ENCODE measurements at regions not wholly inside any gene's neighbourhood (a gene's known extent, or its start where the extent isn't known, plus 50 kb on each side); places are given as distances from the start of the nearest gene placed in this dataset.

- H3K36me3 ChIP-seq (ENCODE audit: control insufficient read depth, insufficient read depth, low read length): no peaks in the 10 kb centered on the region
- no peaks in the 10 kb centered on the region for H3K4me1 ChIP-seq (ENCODE audit: control insufficient read depth, insufficient read depth, low read length, poor library complexity, severe bottlenecking)
- no peaks in the 10 kb centered on the region for H3K9me3 ChIP-seq (ENCODE audit: control insufficient read depth, low read length)
- H3K27ac ChIP-seq (ENCODE audit: insufficient read depth, low read length, poor library complexity, severe bottlenecking): no peak overlapping the region
- DNase-seq: no peak
- no peak overlapping the region for H3K4me3 ChIP-seq (ENCODE audit: insufficient read depth, low read depth, low read length, poor library complexity, severe bottlenecking)
- no peaks in the 10 kb centered on the region for H3K27me3 ChIP-seq (replicated peaks; ENCODE audit: control insufficient read depth, insufficient read depth, low read length, poor library complexity, severe bottlenecking)
Measured at GRCh38 chr3:71872256-71872655, 87.3 kb upstream of the PROK2 start.

- H3K27ac ChIP-seq (ENCODE audit: insufficient read depth, low read length, poor library complexity, severe bottlenecking): no peak overlapping the region
- H3K4me3 ChIP-seq (ENCODE audit: insufficient read depth, low read depth, low read length, poor library complexity, severe bottlenecking): no peak overlapping the region
- no peaks in the 10 kb centered on the region for H3K36me3 ChIP-seq (ENCODE audit: control insufficient read depth, insufficient read depth, low read length)
- no peaks in the 10 kb centered on the region for H3K27me3 ChIP-seq (replicated peaks; ENCODE audit: control insufficient read depth, insufficient read depth, low read length, poor library complexity, severe bottlenecking)
- no peak for DNase-seq
- no peaks in the 10 kb centered on the region for H3K4me1 ChIP-seq (ENCODE audit: control insufficient read depth, insufficient read depth, low read length, poor library complexity, severe bottlenecking)
- H3K9me3 ChIP-seq (ENCODE audit: control insufficient read depth, low read length): no peaks in the 10 kb centered on the region
Measured at GRCh38 chr3:71870966-71871512, 86.1 kb upstream of the PROK2 start.

GRCh38 chr3:71868876-71869275 is 83.9 kb upstream of the PROK2 start:
- no peaks in the 10 kb centered on the region for H3K36me3 ChIP-seq (ENCODE audit: control insufficient read depth, insufficient read depth, low read length)
- DNase-seq: no peak
- no peaks in the 10 kb centered on the region for H3K9me3 ChIP-seq (ENCODE audit: control insufficient read depth, low read length)
- no peaks in the 10 kb centered on the region for H3K27me3 ChIP-seq (replicated peaks; ENCODE audit: control insufficient read depth, insufficient read depth, low read length, poor library complexity, severe bottlenecking)
- no peaks in the 10 kb centered on the region for H3K4me1 ChIP-seq (ENCODE audit: control insufficient read depth, insufficient read depth, low read length, poor library complexity, severe bottlenecking)
- H3K27ac ChIP-seq (ENCODE audit: insufficient read depth, low read length, poor library complexity, severe bottlenecking): no peak overlapping the region
- H3K4me3 ChIP-seq (ENCODE audit: insufficient read depth, low read depth, low read length, poor library complexity, severe bottlenecking): no peak overlapping the region

- DNase-seq: no peak
- H3K4me3 ChIP-seq (ENCODE audit: insufficient read depth, low read depth, low read length, poor library complexity, severe bottlenecking): no peak overlapping the region
- H3K27ac ChIP-seq (ENCODE audit: insufficient read depth, low read length, poor library complexity, severe bottlenecking): no peak overlapping the region
- no peaks in the 10 kb centered on the region for H3K36me3 ChIP-seq (ENCODE audit: control insufficient read depth, insufficient read depth, low read length)
- H3K9me3 ChIP-seq (ENCODE audit: control insufficient read depth, low read length): no peaks in the 10 kb centered on the region
- peaks cover 5% of the 10 kb centered on the region for H3K27me3 ChIP-seq (replicated peaks; ENCODE audit: control insufficient read depth, insufficient read depth, low read length, poor library complexity, severe bottlenecking)
- H3K4me1 ChIP-seq (ENCODE audit: control insufficient read depth, insufficient read depth, low read length, poor library complexity, severe bottlenecking): no peaks in the 10 kb centered on the region
Measured at GRCh38 chr3:71865727-71866126, 80.8 kb upstream of the PROK2 start.

DNA sequence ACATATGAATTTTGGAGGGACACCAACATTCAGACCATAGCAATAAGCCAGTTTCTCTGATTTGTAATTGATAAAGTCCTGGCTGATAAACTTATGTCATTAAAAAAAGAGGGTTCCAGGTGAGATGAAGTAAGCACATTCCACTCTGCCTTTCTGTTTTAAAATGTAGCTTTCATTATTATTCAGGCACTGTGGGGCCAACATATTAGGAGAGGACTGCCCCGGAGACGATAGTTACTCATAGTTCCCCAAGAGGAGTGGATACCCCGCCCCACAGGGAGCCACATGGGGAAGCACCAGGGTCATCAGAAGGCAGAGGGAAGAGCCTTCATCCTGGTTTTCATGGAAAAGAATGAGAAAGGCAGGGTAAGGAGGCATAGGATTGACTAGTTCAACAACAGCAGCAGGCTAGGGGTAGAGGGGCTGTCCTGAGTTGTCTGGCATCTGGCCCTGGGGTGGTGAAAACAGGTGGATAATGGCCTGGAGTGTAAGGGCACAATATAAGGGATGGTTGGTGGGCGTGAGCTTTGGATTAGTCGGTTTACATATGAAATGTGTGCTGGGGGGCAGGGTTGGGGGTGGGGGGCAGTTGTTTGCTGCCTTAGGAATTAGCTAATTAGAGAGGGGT is 78.7 kb upstream of the PROK2 start:
- H3K4me3 ChIP-seq (ENCODE audit: insufficient read depth, low read depth, low read length, poor library complexity, severe bottlenecking): no peak overlapping the region
- no peaks in the 10 kb centered on the region for H3K9me3 ChIP-seq (ENCODE audit: control insufficient read depth, low read length)
- H3K27ac ChIP-seq (ENCODE audit: insufficient read depth, low read length, poor library complexity, severe bottlenecking): no peak overlapping the region
- DNase-seq: no peak
- H3K36me3 ChIP-seq (ENCODE audit: control insufficient read depth, insufficient read depth, low read length): no peaks in the 10 kb centered on the region
- peaks cover 6% of the 10 kb centered on the region for H3K27me3 ChIP-seq (replicated peaks; ENCODE audit: control insufficient read depth, insufficient read depth, low read length, poor library complexity, severe bottlenecking)
- no peaks in the 10 kb centered on the region for H3K4me1 ChIP-seq (ENCODE audit: control insufficient read depth, insufficient read depth, low read length, poor library complexity, severe bottlenecking)

DNA sequence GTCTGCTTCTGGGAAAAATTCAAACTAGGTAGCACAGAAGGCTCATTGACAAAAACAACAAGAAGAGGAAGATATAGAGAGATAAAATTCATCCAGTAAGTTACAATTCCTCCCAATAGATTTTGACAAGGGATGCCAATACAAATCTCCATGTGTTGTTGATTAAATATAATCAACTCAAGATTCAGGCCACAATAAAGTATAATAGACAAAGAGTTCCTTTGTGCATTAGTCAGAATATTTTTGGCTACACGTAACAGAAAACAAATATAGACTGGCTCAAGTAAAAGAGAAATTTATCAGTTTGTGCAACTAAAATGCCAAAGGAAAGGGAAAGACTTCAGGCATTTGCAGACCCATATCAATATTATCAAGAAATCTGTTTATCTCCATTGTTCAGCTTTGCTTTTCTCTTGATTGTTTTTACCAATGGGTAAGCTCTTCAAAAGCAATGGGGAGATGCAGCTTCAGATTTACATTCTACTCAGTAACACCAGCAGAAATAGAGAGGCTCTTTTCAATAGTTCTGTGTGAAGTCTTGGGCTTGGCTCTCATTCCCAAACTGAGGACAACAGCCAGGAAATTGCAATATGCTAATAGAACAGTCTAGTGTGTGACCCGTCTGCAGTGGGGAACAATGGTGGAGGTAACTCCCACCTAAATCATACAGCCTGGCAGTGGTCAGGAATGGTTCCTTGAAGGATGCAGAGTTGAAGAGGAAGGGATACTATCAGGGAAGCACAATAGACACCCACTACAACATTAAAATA is 77.6 kb upstream of the PROK2 start:
- no peak overlapping the region for H3K4me3 ChIP-seq (ENCODE audit: insufficient read depth, low read depth, low read length, poor library complexity, severe bottlenecking)
- DNase-seq: no peak
- H3K27me3 ChIP-seq (replicated peaks; ENCODE audit: control insufficient read depth, insufficient read depth, low read length, poor library complexity, severe bottlenecking): peaks cover 6% of the 10 kb centered on the region
- no peaks in the 10 kb centered on the region for H3K9me3 ChIP-seq (ENCODE audit: control insufficient read depth, low read length)
- H3K36me3 ChIP-seq (ENCODE audit: control insufficient read depth, insufficient read depth, low read length): no peaks in the 10 kb centered on the region
- no peaks in the 10 kb centered on the region for H3K4me1 ChIP-seq (ENCODE audit: control insufficient read depth, insufficient read depth, low read length, poor library complexity, severe bottlenecking)
- H3K27ac ChIP-seq (ENCODE audit: insufficient read depth, low read length, poor library complexity, severe bottlenecking): no peak overlapping the region

DNA sequence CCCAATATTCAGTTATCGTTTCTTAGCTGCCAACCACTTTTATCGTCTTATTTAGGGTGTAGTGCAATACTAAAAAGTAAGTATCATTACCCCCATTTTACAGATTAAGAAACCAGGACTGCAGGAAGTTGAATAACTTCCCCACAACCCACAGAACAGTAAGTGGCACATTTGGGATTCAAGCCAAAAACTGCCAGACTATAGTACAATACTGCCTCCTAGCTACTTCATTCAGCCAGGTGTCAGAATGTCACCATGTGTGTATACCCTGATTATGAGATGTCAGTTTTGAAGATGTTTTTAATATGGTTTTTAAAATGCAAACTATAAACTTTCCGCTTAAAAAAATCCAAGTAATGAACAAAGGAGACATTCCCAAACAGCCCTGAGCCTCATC is 74.2 kb upstream of the PROK2 start:
- Histone ChIP-seq H3K9me3 (ENCODE audit: control insufficient read depth, low read length) (no peaks in the 10 kb centered on the region), H3K4me3 (ENCODE audit: insufficient read depth, low read depth, low read length, poor library complexity, severe bottlenecking) (no peak overlapping the region), H3K36me3 (ENCODE audit: control insufficient read depth, insufficient read depth, low read length) (no peaks in the 10 kb centered on the region), H3K27ac (ENCODE audit: insufficient read depth, low read length, poor library complexity, severe bottlenecking) (no peak overlapping the region), H3K27me3 (replicated peaks; ENCODE audit: control insufficient read depth, insufficient read depth, low read length, poor library complexity, severe bottlenecking) (peaks cover 6% of the 10 kb centered on the region), H3K4me1 (ENCODE audit: control insufficient read depth, insufficient read depth, low read length, poor library complexity, severe bottlenecking) (no peaks in the 10 kb centered on the region)
- DNase-seq: peak in 2 of 3 donors; percentile 2 to 6

GRCh38 chr3:71858503-71859122 is 73.7 kb upstream of the PROK2 start:
- H3K4me3 ChIP-seq (ENCODE audit: insufficient read depth, low read depth, low read length, poor library complexity, severe bottlenecking): no peak overlapping the region
- no peak for DNase-seq
- no peaks in the 10 kb centered on the region for H3K36me3 ChIP-seq (ENCODE audit: control insufficient read depth, insufficient read depth, low read length)
- H3K27ac ChIP-seq (ENCODE audit: insufficient read depth, low read length, poor library complexity, severe bottlenecking): no peak overlapping the region
- no peaks in the 10 kb centered on the region for H3K9me3 ChIP-seq (ENCODE audit: control insufficient read depth, low read length)
- peaks cover 6% of the 10 kb centered on the region for H3K27me3 ChIP-seq (replicated peaks; ENCODE audit: control insufficient read depth, insufficient read depth, low read length, poor library complexity, severe bottlenecking)
- no peaks in the 10 kb centered on the region for H3K4me1 ChIP-seq (ENCODE audit: control insufficient read depth, insufficient read depth, low read length, poor library complexity, severe bottlenecking)

DNA sequence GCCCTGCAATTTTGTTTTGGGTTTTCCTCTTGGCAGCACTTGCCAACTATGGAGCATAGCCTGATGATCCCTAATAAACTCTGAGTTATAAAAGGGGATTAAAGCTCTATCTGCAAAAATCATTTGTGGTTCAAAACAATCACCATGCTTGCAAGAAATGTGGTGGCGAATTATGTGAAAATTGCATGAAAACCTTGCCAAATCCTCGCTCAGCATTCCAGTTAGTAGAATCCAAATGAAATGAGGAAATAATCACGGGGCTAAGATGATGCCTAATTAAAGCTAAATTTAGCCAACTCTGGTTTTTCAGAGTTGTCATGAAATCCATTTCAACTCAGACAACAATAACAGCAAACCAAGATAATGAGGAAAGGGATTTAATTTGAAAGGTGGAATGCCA is 73.0 kb upstream of the PROK2 start:
- DNase-seq: no peak
- Histone ChIP-seq H3K4me3 (ENCODE audit: insufficient read depth, low read depth, low read length, poor library complexity, severe bottlenecking) (no peak overlapping the region), H3K27ac (ENCODE audit: insufficient read depth, low read length, poor library complexity, severe bottlenecking) (no peak overlapping the region), H3K4me1 (ENCODE audit: control insufficient read depth, insufficient read depth, low read length, poor library complexity, severe bottlenecking) (no peaks in the 10 kb centered on the region), H3K36me3 (ENCODE audit: control insufficient read depth, insufficient read depth, low read length) (no peaks in the 10 kb centered on the region), H3K27me3 (replicated peaks; ENCODE audit: control insufficient read depth, insufficient read depth, low read length, poor library complexity, severe bottlenecking) (peaks cover 6% of the 10 kb centered on the region), H3K9me3 (ENCODE audit: control insufficient read depth, low read length) (no peaks in the 10 kb centered on the region)

DNA sequence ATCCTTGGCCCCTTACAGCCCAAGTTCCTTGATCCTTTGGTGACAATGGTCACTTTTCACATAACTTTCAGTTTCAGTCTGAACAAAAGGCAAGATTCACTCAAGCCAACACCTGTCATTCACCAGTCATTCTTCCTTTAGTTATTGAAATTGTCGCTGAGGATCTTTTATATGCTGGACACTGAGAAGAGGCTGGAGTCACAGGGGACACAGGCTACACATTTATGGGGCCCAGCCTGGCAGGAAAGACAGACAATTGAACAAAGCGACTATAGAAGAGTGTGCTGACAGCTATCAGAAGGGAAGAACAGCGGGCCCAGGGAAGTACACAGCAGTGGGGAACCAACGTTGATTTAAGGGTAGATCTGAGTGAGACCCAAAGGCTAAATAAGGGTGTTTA is 69.8 kb upstream of the PROK2 start:
- H3K4me1 ChIP-seq (ENCODE audit: control insufficient read depth, insufficient read depth, low read length, poor library complexity, severe bottlenecking): no peaks in the 10 kb centered on the region
- no peaks in the 10 kb centered on the region for H3K36me3 ChIP-seq (ENCODE audit: control insufficient read depth, insufficient read depth, low read length)
- DNase-seq: no peak
- no peaks in the 10 kb centered on the region for H3K27me3 ChIP-seq (replicated peaks; ENCODE audit: control insufficient read depth, insufficient read depth, low read length, poor library complexity, severe bottlenecking)
- no peaks in the 10 kb centered on the region for H3K9me3 ChIP-seq (ENCODE audit: control insufficient read depth, low read length)
- no peak overlapping the region for H3K27ac ChIP-seq (ENCODE audit: insufficient read depth, low read length, poor library complexity, severe bottlenecking)
- H3K4me3 ChIP-seq (ENCODE audit: insufficient read depth, low read depth, low read length, poor library complexity, severe bottlenecking): no peak overlapping the region
